T-helper 17 cell (primary cell): ENCODE measurements at regions not wholly inside any gene's neighbourhood (a gene's known extent, or its start where the extent isn't known, plus 50 kb on each side); places are given as distances from the start of the nearest gene placed in this dataset.
"Not testable (repeated sequence)": the region's sequence is repeated elsewhere in the genome, so short reads cannot be mapped to it uniquely, and the experiment has no call there.

ENCODE experiments used
- ATAC-seq: fragments of 150-1000 bp; cut with Tn5 transposase; 2 replicates; pipeline ENCODE4 v1.10.0; 2021; ENCODE audit warnings: mild to moderate bottlenecking, moderate library complexity
- DNase-seq, 3 donors: peaks; one replicate each; pipeline versions ENCODE4 v3.0.0 to v3.0.0-alpha.2; 2020 to 2021
- H3K9me3 ChIP-seq: one replicate; pipeline ENCODE4 v1.7.0; 2013; ENCODE audit warnings: low read length, mild to moderate bottlenecking; ENCODE audit not compliant: control insufficient read depth, poor library complexity, severe bottlenecking
- H3K27ac Mint-ChIP-seq: one replicate; pipeline ENCODE4 v1.8.0; 2022; ENCODE audit warnings: mild to moderate bottlenecking, moderate library complexity, mixed read lengths
- H3K27me3 Mint-ChIP-seq: one replicate; pipeline ENCODE4 v1.8.0; 2022; ENCODE audit warnings: mixed read lengths
- H3K36me3 Mint-ChIP-seq: one replicate; pipeline ENCODE4 v1.8.0; 2022; ENCODE audit warnings: low read depth, mixed read lengths
- H3K4me1 Mint-ChIP-seq: one replicate; pipeline ENCODE4 v1.8.0; 2022; ENCODE audit warnings: mild to moderate bottlenecking, mixed read lengths
- H3K4me3 Mint-ChIP-seq: one replicate; pipeline ENCODE4 v1.8.0; 2022; ENCODE audit warnings: mild to moderate bottlenecking, moderate library complexity, mixed read lengths

DNA sequence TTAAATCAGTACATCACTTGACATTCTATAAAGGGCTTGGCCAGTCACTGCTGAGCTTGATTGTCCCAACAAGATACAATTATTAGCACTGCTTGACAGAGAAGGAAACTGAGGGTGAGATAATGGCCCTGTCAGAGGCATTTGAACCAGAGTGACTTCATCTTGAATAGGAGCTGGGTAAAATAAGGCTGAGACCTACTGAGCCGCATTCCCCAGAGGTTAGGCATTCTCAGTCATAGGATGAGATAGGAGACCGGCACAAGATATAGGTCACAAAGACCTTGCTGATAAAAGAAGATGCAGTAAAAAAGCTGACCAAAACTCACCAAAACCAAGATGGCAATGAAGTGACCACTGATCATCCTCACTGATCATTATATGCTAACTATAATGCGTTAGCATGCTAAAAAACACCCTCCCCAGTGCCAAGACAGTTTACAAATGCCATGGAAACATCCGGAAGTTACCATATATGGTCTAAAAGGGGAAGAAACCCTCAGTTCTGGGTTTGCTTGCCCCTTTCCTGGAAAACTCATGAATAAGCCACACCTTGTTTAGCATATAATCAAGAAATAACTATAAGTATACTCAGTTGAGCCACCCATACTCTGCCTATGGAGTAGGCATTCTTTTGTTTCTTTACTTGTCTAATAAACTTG lies 239.1 kb upstream of the SETMAR start:
- no peaks in the 10 kb centered on the region for H3K27me3 Mint-ChIP-seq
- H3K4me1 Mint-ChIP-seq: peaks cover 4% of the 10 kb centered on the region
- no peak overlapping the region for H3K27ac Mint-ChIP-seq
- ATAC-seq (no peak), DNase-seq (no peak)
- H3K4me3 Mint-ChIP-seq: no peak overlapping the region
- H3K36me3 Mint-ChIP-seq: no peaks in the 10 kb centered on the region
- no peaks in the 10 kb centered on the region for H3K9me3 ChIP-seq

DNA sequence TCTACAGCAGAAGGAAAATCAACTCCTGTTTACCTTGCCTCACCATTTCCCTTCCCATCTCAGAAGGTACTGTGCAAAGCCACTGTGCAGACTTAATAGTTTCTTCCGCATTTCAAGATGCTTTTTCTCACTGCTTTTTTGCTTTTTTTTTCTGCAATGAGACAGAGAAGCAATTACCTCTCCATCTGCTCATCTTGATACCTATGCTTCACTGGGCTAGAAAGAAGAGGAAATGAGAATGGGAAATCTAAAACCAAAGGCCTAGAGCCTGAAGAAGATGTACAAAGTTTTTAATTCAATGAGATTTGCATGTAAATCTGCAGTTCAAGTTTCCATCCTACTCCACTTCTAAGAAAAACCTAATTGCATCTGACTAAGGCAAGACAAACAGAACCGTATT lies 238.1 kb upstream of the SETMAR start:
- no peak overlapping the region for H3K27ac Mint-ChIP-seq
- H3K4me3 Mint-ChIP-seq: no peak overlapping the region
- ATAC-seq (peak; percentile 54), DNase-seq (no peak)
- no peaks in the 10 kb centered on the region for H3K27me3 Mint-ChIP-seq
- H3K4me1 Mint-ChIP-seq: no peaks in the 10 kb centered on the region
- no peaks in the 10 kb centered on the region for H3K9me3 ChIP-seq
- no peaks in the 10 kb centered on the region for H3K36me3 Mint-ChIP-seq

DNA sequence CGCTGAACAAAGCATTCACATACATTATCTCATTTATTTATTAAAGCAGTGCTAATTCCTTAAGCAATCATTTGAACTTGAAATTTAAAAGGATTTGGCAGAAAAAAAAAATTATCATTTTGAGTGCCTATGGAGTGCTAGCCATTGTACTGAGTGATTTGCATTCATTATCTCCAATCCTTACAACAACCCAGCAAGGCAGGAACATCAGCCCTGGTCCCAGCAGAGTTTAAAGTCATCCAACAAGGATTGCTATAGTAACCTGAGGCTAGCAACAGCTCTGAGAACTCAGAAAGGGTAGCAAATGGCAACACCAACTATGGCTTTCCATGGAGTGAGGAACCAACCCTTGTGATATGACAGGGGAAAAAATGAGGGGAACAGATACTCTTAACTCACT lies 237.6 kb upstream of the SETMAR start:
- H3K9me3 ChIP-seq: no peaks in the 10 kb centered on the region
- H3K4me1 Mint-ChIP-seq: no peaks in the 10 kb centered on the region
- no peak overlapping the region for H3K27ac Mint-ChIP-seq
- no peak overlapping the region for H3K4me3 Mint-ChIP-seq
- H3K27me3 Mint-ChIP-seq: no peaks in the 10 kb centered on the region
- DNase-seq (no peak), ATAC-seq (no peak)
- no peaks in the 10 kb centered on the region for H3K36me3 Mint-ChIP-seq

DNA sequence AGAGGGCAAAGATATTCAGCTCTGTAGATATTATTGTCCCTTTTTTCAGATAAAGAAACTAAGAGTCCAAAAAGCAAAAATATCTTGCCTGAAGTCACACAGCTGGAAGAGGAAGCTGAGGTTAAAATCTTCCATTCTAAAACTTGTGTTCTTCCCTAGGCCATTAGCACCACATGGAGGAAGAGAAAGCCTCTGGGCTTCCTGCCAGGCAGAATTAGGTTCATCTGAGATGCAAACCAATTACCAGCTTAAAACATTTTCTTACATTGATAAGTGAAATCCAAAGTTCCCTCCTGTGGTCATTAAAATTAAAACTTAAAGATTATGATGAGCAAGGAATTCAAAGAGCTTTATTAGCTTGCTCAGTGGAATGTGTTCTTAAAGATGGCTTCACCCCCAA lies 235.3 kb upstream of the SETMAR start:
- no peaks in the 10 kb centered on the region for H3K36me3 Mint-ChIP-seq
- H3K9me3 ChIP-seq: no peaks in the 10 kb centered on the region
- no peak overlapping the region for H3K27ac Mint-ChIP-seq
- H3K4me1 Mint-ChIP-seq: no peaks in the 10 kb centered on the region
- ATAC-seq: no peak
- no peak overlapping the region for H3K4me3 Mint-ChIP-seq
- DNase-seq: no peak
- no peaks in the 10 kb centered on the region for H3K27me3 Mint-ChIP-seq

DNA sequence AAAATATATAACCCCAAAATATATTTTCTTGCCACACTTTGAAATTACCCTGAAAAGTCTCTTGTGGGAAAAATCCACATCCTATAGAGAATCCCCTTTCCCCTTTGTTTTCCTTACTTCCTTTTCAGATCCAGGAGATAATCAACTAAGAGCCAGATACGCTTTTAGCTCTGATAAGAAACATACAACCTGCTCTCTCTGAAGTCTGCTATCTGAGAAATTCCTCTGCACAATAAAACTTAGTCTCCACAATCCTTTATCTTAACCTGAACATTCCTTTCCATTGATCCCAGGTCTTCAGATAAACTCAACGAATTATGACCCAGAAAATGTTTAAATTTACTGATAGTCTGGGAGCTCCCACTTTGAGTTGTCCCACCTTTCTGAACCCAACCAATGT lies 233.4 kb upstream of the SETMAR start:
- H3K36me3 Mint-ChIP-seq: no peaks in the 10 kb centered on the region
- no peak for ATAC-seq
- H3K27ac Mint-ChIP-seq: no peak overlapping the region

DNA sequence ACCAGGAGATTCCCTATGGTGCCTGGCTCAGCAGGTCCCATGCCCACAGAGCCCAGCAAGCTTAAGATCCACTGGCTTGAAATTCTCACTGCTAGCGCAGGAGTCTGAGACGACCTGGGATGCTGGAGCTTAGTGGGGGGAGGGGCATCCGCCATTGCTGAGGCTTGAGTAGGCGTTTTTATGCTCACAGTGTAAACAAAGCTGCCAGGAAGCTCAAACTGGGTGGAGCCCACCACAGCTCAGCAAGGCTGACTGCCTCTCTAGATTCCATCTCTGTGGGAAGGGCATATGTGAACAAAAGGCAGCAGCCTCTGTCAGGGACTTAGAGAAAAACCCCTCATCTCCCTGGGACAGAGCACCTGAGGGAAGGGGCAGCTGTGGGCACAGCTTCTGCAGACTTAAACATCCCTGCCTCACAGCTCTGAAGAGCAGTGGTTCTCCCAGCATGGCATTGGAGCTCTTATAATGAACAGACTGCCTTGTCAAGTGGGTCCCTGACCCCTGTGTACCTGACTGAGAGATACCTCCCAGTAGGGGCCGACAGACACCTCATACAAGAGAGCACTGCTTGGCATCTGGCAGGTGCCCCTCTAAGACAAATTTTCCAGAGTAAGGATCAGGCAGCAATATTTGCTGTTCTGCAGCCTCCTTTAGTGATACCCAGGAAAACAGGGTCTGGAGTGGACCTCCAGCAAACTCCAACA lies 231.5 kb upstream of the SETMAR start:
- H3K27ac Mint-ChIP-seq: no peak overlapping the region
- H3K9me3 ChIP-seq: no peaks in the 10 kb centered on the region
- DNase-seq (no peak), ATAC-seq (no peak)
- H3K36me3 Mint-ChIP-seq: no peaks in the 10 kb centered on the region
- no peaks in the 10 kb centered on the region for H3K4me1 Mint-ChIP-seq
- no peak overlapping the region for H3K4me3 Mint-ChIP-seq
- no peaks in the 10 kb centered on the region for H3K27me3 Mint-ChIP-seq

More for the DNA sequence above, 233.4 kb upstream of the SETMAR start:
- H3K9me3 ChIP-seq: no peaks in the 10 kb centered on the region
- no peak for DNase-seq
- Mint-ChIP-seq H3K4me1 (no peaks in the 10 kb centered on the region), H3K27me3 (no peaks in the 10 kb centered on the region), H3K4me3 (no peak overlapping the region)

DNA sequence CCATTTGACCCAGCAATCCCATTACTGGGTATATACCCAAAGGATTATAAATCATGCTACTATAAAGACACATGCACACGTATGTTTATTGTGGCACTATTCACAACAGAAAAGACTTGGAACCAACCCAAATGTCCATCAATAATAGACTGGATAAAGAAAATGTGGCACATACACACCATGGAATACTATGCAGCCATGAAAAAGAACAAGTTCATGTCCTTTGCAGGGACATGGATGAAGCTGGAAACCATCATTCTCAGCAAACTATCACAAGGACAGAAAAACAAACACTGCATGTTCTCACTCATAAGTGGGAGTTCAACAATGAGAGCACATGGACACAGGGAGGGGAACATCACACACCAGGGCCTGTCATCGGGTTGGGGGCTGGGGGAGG lies 225.9 kb upstream of the SETMAR start:
- not testable (repeated sequence) for H3K27me3 Mint-ChIP-seq, H3K9me3 ChIP-seq, H3K36me3 Mint-ChIP-seq, ATAC-seq, H3K4me3 Mint-ChIP-seq, DNase-seq, H3K4me1 Mint-ChIP-seq, H3K27ac Mint-ChIP-seq

DNA sequence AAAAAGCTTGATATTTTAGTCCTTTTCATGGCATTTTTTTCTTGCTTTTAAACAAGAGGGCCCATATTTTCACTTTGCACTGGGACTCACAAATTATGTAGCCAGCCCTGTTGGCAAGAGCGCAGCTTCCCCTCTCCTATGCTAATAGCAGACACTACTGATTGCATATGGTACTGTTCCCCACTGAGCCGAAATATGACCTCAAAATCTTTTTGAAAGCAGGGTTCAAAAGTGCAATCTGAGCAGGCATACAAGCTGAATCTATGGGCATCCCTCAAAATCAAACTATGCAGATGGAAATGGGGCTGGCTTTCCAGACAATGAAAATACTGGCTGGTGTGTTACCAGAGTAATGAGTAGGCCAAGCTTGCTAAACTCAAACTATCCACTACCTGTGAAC lies 225.2 kb upstream of the SETMAR start:
- Mint-ChIP-seq H3K36me3 (no peaks in the 10 kb centered on the region), H3K27me3 (no peaks in the 10 kb centered on the region), H3K27ac (no peak overlapping the region), H3K4me3 (no peak overlapping the region), H3K4me1 (no peaks in the 10 kb centered on the region)
- DNase-seq (no peak), ATAC-seq (no peak)
- H3K9me3 ChIP-seq: no peaks in the 10 kb centered on the region

DNA sequence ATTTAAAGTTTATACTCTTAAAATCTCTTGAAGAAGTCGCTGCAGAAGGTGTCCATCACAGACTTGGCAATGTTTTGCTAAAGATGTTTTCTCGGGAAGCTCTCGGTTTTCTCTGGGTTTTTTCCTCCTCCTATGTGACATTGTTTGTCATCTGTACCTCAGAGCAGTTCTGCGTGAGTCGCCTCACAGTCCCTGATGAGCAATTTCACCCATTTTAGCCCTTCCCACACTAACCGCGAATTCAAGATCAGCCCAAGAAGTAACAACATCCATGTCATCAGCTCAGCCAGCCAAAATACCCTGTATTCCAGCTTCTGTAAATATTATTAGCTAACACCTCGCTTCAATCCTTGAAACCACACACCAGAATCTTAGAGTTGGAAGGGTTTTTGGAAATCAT lies 224.3 kb upstream of the SETMAR start:
- Mint-ChIP-seq H3K36me3 (no peaks in the 10 kb centered on the region), H3K27ac (no peak overlapping the region), H3K4me3 (no peak overlapping the region), H3K27me3 (no peaks in the 10 kb centered on the region), H3K4me1 (no peaks in the 10 kb centered on the region)
- ATAC-seq: no peak
- no peak for DNase-seq
- no peaks in the 10 kb centered on the region for H3K9me3 ChIP-seq

DNA sequence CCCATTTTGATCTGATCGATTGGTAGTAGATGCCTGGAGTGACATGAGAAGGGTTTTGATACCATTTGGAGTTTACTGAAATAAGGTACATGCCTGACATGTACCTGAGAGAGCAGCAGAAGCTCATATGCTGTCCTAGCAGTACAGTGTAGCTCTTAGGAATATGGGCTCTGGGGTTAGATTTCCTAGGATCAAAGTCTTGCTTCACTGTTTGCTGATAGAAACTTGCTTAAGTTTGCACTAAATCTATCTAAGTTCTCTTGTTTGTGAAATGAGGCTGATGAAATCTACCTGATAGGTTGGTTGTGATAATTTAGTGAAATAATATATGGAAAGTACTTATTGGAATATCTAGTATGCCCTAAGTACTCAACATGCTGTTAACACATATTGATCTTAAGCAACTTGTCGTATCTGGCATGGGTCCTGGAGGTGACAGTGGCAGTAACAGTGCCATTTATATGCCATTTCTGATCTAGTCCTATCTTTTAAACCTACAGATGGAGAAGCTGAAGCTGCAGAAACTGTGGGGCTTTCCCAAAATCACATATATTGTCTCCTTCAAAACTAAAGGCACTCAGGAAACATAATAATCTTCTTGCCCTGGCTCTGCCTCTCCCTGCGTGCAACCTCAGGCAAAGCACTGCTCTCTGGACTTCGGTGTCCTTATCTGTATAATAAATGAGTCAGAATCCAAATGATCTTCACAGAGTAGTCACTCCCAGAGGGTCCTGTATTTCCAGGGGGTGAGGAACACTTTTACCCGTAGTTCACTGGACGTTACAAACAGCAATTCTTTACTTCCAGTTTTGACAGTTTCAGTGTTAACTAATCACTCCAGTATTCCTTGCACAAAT lies 223.6 kb upstream of the SETMAR start:
- H3K4me1 Mint-ChIP-seq: no peaks in the 10 kb centered on the region
- no peaks in the 10 kb centered on the region for H3K36me3 Mint-ChIP-seq
- no peaks in the 10 kb centered on the region for H3K27me3 Mint-ChIP-seq
- DNase-seq (no peak), ATAC-seq (no peak)
- H3K4me3 Mint-ChIP-seq: no peak overlapping the region
- no peaks in the 10 kb centered on the region for H3K9me3 ChIP-seq
- no peak overlapping the region for H3K27ac Mint-ChIP-seq

DNA sequence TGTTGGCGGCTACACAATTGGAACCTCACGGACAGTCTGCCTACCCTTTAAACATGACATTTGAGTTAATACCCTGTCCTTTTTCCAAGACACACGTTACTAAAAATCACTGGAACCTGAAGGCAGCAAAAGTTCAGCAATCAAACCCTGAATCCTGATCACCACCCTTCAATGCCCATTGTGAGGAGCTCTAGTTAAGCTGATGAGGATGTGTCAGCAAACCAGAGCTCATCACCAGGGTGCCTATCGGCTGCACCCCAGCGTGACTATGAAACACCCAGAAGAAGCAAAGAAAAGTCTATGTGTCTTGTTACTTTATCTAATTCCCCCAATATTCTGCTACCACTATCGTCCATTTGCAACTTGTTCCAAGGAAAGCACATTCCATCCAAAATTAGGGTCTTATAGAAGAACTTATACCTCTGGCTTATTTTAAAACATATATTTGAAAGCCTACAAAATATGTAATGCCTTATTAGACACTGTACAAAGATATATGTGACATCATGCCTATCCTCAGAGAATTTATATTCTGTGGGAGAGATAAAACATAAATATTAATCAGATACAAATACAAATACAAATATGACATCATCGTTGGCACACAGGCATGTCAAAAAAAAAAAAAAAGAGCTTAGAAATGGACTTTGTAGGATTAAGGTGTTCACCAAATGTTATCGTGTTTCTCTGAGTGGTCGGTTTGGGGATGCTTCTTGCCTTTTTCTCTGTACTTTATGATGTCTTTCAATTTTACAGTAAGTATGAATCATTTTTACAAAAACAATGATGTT lies 219.7 kb upstream of the SETMAR start:
- H3K9me3 ChIP-seq: no peaks in the 10 kb centered on the region
- H3K27me3 Mint-ChIP-seq: no peaks in the 10 kb centered on the region
- no peak for DNase-seq
- H3K4me3 Mint-ChIP-seq: no peak overlapping the region
- no peaks in the 10 kb centered on the region for H3K36me3 Mint-ChIP-seq
- no peak for ATAC-seq
- no peak overlapping the region for H3K27ac Mint-ChIP-seq
- H3K4me1 Mint-ChIP-seq: no peaks in the 10 kb centered on the region

DNA sequence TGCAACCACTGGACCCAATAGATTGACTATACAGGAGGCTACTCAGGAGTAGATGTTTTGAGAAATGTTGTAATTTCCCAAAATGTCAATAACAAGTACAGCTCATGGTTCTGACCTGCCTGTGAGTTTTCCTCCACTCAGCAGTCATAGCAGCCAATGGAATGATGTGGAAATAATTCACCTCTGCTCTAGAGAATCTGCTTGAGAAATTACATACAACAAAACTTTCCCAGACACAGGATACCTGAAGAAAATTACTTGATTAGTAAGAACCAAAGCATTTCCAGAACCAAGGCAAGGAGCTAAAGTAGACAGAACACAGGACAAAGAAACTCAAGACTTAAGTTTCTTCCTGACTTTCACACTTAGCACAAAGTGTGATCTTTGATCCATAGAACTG lies 218.9 kb upstream of the SETMAR start:
- ATAC-seq (no peak), DNase-seq (no peak)
- Mint-ChIP-seq H3K36me3 (no peaks in the 10 kb centered on the region), H3K27ac (no peak overlapping the region), H3K27me3 (no peaks in the 10 kb centered on the region), H3K4me1 (no peaks in the 10 kb centered on the region), H3K4me3 (no peak overlapping the region)
- H3K9me3 ChIP-seq: no peaks in the 10 kb centered on the region

DNA sequence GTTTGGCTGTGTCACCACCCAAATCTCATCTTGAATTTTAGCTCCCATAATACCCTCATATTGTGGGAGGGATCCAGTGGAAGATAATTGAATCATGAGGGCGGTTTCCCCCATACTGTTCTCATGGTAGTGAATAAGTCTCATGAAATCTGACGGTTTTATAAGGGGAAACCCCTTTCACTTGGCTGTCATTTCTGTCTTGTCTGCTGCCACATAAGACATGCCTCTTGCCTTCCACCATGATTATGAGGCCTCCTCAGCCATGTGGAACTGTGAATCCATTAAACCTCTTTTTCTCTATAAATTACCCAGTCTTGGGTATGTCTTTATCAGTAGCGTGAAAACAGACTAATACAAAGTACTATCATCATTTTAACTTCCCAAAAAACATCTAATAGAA lies 216.5 kb upstream of the SETMAR start:
- not testable (repeated sequence) for H3K4me1 Mint-ChIP-seq, H3K27me3 Mint-ChIP-seq, H3K36me3 Mint-ChIP-seq, H3K4me3 Mint-ChIP-seq, ATAC-seq, DNase-seq, H3K27ac Mint-ChIP-seq, H3K9me3 ChIP-seq
